Mucosa of descending colon (tissue), 3 donors: ENCODE measurements at regions not wholly inside any gene's neighbourhood (a gene's known extent, or its start where the extent isn't known, plus 50 kb on each side); places are given as distances from the start of the nearest gene placed in this dataset.

Experiments
- ATAC-seq: fragments of 200-7000 bp; cut with Tn5 transposase; one replicate; pipeline ENCODE4 v1.9.1; 2020; ENCODE audit warnings: mild to moderate bottlenecking, moderate library complexity
- DNase-seq, 3 donors: peaks; one replicate each; pipeline ENCODE4 v3.0.0-alpha.2; 2020
- H3K36me3 ChIP-seq: fragments of 200-600 bp; one replicate; pipeline ENCODE4 v1.8.0; 2021; ENCODE audit warnings: low read depth, mild to moderate bottlenecking
- H3K4me1 ChIP-seq: fragments of 200-600 bp; one replicate; pipeline ENCODE4 v1.8.0; 2021; ENCODE audit warnings: low read depth, mild to moderate bottlenecking
- H3K4me3 ChIP-seq: fragments of 200-600 bp; one replicate; pipeline ENCODE4 v1.8.0; 2021; ENCODE audit warnings: mild to moderate bottlenecking
- H3K9me3 ChIP-seq: fragments of 200-600 bp; one replicate; pipeline ENCODE4 v1.8.0; 2021; ENCODE audit warnings: mild to moderate bottlenecking
- CTCF ChIP-seq: fragments of 200-600 bp; IDR thresholded peaks from one replicate; pipeline ENCODE4 v1.8.0; 2022; ENCODE audit warnings: antibody characterized with exemption, mild to moderate bottlenecking
- intact Hi-C, 2 donors: fragments of 100-400 bp; cut with DNase I in 1 of 2; cut with micrococcal nuclease in 1 of 2; formaldehyde crosslinking; loops; one replicate each; pipeline versions ENCODE4 v1.11.0 to v1.11.1; 2022; cut with DNase I, micrococcal nuclease
- donor health status: DM: no; HTN: no; CAD: no; lungs with moderate emphysema.
- donor health status: DM: no; HTN: no; CAD: no.
- donor health status: DM: no; HTN: yes; CAD: no.

GRCh38 chr6:1208876-1209275 is 103.0 kb upstream of the FOXQ1 start:
- ATAC-seq (no peak), DNase-seq (no peak)
- Histone ChIP-seq H3K4me3 (no peak overlapping the region), H3K36me3 (no peaks in the 10 kb centered on the region), H3K4me1 (no peaks in the 10 kb centered on the region), H3K9me3 (no peaks in the 10 kb centered on the region)
- intact Hi-C loops, result no loop called here
- TF ChIP-seq CTCF, result no peak

GRCh38 chr6:1203546-1203945 is 108.4 kb upstream of the FOXQ1 start:
- no peak for TF ChIP-seq CTCF
- no peak for ATAC-seq
- intact Hi-C loops, result no loop called here
- Histone ChIP-seq H3K9me3 (no peaks in the 10 kb centered on the region), H3K36me3 (no peaks in the 10 kb centered on the region), H3K4me3 (no peak overlapping the region), H3K4me1 (no peaks in the 10 kb centered on the region)
- no peak for DNase-seq

GRCh38 chr6:1202201-1202600 is 109.7 kb upstream of the FOXQ1 start:
- no peak for ATAC-seq
- Histone ChIP-seq H3K36me3 (no peaks in the 10 kb centered on the region), H3K9me3 (no peaks in the 10 kb centered on the region), H3K4me3 (no peak overlapping the region), H3K4me1 (no peaks in the 10 kb centered on the region)
- intact Hi-C loops, result no loop called here
- no peak for TF ChIP-seq CTCF
- DNase-seq, result no peak

- no peak for DNase-seq
Observed at GRCh38 chr6:1201547-1202200, 110.2 kb upstream of the FOXQ1 start.

GRCh38 chr6:1200409-1201101 is 111.3 kb upstream of the FOXQ1 start:
- H3K36me3 ChIP-seq, result no peaks in the 10 kb centered on the region
- no peaks in the 10 kb centered on the region for H3K4me1 ChIP-seq
- no peak overlapping the region for H3K4me3 ChIP-seq
- intact Hi-C loops, result no loop called here
- DNase-seq (no peak), ATAC-seq (no peak)
- H3K9me3 ChIP-seq, result no peaks in the 10 kb centered on the region
- TF ChIP-seq CTCF, result no peak

More at GRCh38 chr6:1201547-1202200, 110.2 kb upstream of the FOXQ1 start:
- Histone ChIP-seq H3K4me3 (no peak overlapping the region), H3K36me3 (no peaks in the 10 kb centered on the region), H3K4me1 (no peaks in the 10 kb centered on the region), H3K9me3 (no peaks in the 10 kb centered on the region)
- TF ChIP-seq CTCF, result no peak
- ATAC-seq, result no peak
- intact Hi-C loops, result no loop called here
